Panc1 (cell line): ENCODE measurements at regions not wholly inside any gene's neighbourhood (a gene's known extent, or its start where the extent isn't known, plus 50 kb on each side); places are given as distances from the start of the nearest gene placed in this dataset.

ENCODE experiments used
- POLR2AphosphoS5 ChIP-seq: IDR thresholded peaks from 2 replicates; pipeline ENCODE4 v1.6.1; 2012; ENCODE audit warnings: mild to moderate bottlenecking, low read depth, low read length, moderate library complexity
- SIN3A ChIP-seq: IDR thresholded peaks from 2 replicates; pipeline ENCODE4 v1.6.1; 2012; ENCODE audit warnings: low read depth, mild to moderate bottlenecking, low read length, moderate library complexity, borderline replicate concordance; ENCODE audit not compliant: insufficient read depth
- TCF7L2 ChIP-seq: IDR thresholded peaks from 2 replicates; pipeline ENCODE4 v1.6.1; 2011; ENCODE audit warnings: mild to moderate bottlenecking, low read depth, low read length, inconsistent platforms
- TF ChIP-seq, protein P1 (sequence below): fragments of 450-650 bp; IDR thresholded peaks from 2 replicates; pipeline ENCODE4 v1.5.1; 2017; ENCODE audit warnings: mild to moderate bottlenecking

DNA sequence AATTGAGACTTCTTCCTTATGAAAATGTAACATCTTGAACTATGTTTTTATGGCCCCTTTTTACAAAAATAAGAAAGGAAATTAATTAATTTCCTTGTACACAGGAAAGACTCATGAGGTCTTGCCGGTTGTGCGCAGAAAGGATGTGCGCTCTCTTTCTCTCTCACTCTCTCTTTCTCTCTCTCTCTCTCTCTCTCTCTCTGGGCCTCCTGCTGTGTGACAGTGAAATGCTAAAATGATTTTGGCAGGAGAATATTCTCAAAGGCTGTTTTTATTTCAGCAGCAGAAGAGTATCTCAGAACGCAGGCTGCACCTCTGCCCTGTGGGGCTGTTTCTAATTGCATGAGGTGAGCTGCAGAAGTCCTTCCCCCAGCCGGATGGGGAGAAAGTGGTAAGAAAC is 349.0 kb downstream of the MID1IP1 start:
- TF ChIP-seq, protein P1, sequence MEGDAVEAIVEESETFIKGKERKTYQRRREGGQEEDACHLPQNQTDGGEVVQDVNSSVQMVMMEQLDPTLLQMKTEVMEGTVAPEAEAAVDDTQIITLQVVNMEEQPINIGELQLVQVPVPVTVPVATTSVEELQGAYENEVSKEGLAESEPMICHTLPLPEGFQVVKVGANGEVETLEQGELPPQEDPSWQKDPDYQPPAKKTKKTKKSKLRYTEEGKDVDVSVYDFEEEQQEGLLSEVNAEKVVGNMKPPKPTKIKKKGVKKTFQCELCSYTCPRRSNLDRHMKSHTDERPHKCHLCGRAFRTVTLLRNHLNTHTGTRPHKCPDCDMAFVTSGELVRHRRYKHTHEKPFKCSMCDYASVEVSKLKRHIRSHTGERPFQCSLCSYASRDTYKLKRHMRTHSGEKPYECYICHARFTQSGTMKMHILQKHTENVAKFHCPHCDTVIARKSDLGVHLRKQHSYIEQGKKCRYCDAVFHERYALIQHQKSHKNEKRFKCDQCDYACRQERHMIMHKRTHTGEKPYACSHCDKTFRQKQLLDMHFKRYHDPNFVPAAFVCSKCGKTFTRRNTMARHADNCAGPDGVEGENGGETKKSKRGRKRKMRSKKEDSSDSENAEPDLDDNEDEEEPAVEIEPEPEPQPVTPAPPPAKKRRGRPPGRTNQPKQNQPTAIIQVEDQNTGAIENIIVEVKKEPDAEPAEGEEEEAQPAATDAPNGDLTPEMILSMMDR = no peak
- TF ChIP-seq POLR2AphosphoS5 (no peak), TCF7L2 (no peak), SIN3A (no peak)
